GM18508 (cell line): ENCODE measurements at regions not wholly inside any gene's neighbourhood (a gene's known extent, or its start where the extent isn't known, plus 50 kb on each side); places are given as distances from the start of the nearest gene placed in this dataset.
A peak's percentile ranks its signal among the peaks of the same experiment; 100 is the strongest.

Source experiments
- ATAC-seq: cut with Tn5 transposase; IDR thresholded peaks from one replicate; pipeline ENCODE4 v1.9.1; 2021; ENCODE audit warnings: moderate number of reproducible peaks; ENCODE audit not compliant: insufficient read depth, unreplicated experiment

DNA sequence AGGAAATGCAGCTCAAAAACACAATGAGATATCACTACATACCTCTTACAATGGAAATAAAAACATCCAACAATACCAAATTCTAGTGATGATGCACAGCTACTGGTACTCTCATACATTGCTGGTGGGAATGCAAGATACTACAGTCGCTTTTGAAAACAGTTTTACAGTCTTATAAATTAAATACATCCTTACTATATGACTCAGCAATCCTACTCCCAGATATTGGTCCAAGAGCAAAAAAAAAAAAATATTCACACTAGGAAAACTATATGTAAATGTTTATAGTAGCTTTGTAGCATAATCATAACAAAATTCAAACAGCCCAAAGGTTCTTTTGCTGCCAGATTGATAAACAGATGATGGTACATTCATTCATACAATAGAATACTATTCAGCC lies 217.4 kb upstream of the FAM83B start:
- no peak for ATAC-seq

DNA sequence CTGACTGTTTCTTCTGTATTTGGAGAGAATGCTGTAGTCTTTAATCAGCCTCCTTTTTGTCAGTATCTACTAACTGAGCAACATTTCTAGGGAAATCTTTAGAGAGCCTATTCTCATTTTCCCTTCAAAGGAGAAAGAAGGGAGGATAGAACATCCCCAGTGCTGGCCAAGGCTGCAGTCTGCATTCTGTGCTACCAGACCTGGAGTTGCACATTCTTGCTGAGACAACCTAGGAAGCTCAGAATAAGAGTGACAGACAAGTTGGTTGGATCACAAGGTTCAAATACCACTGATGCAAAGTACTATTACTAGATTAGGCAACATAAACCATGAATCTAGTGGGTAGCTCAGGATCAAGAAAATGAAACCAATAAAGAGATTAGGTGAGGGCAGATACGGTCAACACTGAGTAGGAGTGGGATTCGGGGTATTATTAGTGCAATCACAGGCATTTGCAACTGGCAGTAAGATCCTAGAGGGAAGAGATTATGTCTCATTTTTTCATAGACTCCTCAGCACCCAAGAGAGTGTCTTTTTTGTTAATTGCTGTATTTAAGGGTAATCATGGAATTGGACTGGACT lies 213.5 kb upstream of the FAM83B start:
- no peak for ATAC-seq

DNA sequence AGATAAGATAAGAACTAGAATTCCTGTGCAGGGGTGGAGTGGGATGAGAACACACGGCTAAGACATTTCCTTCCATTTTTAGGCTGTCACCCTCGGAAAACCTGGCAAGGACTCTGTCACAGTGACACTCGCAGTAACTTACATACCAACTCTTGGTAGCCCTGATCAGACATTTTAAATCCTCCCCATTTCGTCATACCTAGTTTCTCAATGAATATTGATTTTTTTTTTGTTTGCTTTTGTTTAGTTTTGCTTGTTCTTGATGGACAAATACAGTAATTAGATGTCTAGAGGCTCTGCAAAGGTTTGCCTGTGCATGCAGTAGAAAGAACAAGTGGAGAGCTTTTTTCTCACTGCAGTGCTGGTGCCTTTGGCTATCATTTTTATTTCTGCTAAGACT lies 213.0 kb upstream of the FAM83B start:
- no peak for ATAC-seq

GRCh38 chr6:54640911-54641310 lies 205.7 kb upstream of the FAM83B start:
- ATAC-seq = no peak

- ATAC-seq = no peak
Observed at GRCh38 chr6:54646069-54646950, 200.3 kb upstream of the FAM83B start.

DNA sequence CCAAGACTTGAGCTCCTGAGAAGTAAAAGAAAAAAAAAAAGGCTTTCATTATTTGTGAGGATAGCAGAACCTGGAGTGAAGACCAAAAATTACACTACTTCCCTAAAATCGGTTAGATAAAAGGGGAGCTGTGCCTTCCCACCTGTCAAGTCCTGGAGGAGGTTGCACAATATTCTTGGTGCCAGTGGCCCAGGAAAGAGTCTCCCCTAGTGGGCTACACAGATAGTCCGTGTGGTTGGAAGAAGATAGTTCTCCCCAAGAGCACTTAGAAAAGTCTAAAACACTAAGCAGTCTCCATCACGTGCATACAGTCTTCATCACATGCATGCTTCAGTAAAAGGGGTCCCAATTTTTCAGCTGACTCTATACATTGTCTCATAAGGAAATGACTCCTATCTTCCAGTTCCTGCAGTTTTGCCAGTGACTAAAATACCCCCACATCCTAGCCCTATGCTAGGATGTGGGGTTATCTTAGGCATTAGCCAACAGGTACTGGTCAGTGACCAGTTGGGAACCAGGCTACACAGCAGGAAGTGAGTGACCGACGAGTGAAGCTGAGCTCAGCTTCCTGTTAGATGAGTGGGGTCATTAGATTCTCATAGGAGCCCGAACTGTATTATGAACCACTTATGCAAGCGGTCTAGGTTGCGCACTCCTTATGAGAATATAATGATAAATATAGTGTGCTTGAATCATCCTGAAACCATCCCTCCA lies 199.5 kb upstream of the FAM83B start:
- ATAC-seq = no peak

DNA sequence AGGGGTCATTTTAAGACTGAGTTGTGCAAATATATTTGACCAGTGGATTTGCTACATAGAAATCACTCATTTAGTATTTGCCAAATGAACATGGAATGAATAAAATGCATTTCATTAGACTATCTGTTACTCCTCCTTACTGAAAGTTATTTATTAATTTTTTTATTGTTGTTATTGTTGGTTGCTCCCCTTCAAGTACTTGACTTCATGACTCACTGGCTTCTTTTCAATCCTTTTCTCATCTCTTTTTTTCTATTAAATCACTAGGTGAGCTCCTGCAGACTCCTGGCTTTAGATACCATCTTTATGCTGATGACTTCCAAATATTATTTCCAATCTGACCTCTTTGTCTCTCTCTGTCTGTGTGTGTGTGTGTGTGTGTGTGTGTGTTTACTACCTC lies 192.2 kb upstream of the FAM83B start:
- ATAC-seq = no peak

DNA sequence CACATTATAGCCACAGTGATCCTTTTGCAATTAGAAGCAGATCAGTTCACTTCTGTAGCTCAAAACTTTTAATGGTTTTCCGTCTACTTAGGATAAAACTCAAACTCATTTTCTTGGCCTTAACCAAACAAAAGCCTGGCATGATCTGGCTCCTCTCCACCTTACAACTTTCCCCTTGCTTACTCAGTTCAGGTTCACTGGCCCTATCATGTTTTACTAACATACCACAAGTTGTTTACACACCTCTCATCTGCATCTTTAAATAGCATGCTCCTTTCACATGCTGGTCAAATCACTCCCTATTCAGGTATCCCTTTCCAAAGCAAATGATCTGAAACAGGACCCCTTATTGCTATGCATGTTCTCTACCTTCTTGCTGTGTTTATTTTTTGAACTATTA lies 191.4 kb upstream of the FAM83B start:
- no peak for ATAC-seq

GRCh38 chr6:54665278-54665677 lies 181.3 kb upstream of the FAM83B start:
- no peak for ATAC-seq

- no peak for ATAC-seq
Observed at GRCh38 chr6:54680531-54680930, 166.0 kb upstream of the FAM83B start.

- ATAC-seq = no peak
Observed at GRCh38 chr6:54681267-54681666, 165.3 kb upstream of the FAM83B start.

DNA sequence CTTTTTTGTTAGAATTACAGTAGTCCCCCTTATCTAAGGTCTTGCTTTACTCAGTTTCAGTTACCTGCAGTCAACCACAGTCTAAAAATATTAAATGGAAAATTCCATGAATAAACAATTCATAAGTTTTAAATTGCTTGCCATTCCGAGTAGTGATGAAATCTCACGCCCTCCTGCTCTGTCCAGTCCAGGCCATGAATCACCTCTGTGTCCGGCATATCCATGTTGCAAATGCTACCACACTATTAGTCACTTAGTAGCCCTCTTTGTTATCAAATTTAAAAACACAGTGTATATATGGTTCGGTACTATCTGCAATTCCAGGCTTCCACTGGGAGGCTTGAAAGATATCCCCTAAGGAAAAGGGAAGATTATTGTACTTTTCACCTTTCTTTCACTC lies 164.6 kb upstream of the FAM83B start:
- ATAC-seq = no peak

DNA sequence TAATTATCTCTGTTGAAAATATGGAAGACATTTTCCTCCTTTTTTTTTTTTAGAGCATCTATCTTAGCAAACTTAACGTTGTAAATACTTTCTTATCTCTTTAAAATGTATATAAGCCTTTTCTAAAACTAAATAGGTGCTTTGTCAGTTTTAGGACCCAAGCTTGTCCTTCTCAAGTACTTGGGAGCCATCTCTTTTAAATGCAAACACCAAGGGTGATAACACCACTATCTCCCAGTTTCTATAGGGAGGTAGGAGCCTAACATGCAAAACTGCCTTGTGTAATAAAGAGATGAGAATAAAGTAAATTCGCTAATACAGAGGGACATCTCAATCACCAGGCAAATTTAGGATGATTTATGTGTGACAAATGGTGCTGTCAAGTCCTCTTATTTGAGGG lies 157.0 kb upstream of the FAM83B start:
- ATAC-seq = no peak

GRCh38 chr6:54690596-54690995 lies 156.0 kb upstream of the FAM83B start:
- no peak for ATAC-seq

DNA sequence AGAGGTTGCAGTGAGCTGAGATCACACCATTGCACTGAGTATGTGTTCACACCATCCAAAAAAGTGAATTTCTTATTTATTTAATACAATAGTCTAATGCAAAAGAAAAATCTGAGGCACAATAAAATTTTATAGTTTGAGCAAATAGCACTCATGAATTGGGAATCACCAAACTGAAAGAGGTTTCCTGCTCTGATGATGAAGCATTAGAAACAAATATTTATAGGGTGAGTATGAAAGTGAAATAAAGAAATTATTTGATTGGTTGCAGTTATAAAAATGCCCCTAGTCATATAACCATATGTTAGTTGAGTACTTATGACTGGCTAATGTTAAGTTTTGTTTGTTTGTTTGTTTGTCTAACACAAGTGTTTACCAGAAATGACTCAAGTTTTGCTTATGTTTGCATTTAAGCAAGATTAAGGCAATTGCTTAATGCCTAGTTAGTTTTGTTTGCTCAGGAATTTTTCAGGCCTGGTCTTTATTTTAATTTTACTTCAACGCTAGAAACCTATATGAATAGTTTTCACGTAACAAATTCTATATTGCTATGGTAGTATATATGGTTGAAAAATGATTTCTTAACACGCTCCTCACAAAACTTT lies 151.5 kb upstream of the FAM83B start:
- ATAC-seq = no peak

DNA sequence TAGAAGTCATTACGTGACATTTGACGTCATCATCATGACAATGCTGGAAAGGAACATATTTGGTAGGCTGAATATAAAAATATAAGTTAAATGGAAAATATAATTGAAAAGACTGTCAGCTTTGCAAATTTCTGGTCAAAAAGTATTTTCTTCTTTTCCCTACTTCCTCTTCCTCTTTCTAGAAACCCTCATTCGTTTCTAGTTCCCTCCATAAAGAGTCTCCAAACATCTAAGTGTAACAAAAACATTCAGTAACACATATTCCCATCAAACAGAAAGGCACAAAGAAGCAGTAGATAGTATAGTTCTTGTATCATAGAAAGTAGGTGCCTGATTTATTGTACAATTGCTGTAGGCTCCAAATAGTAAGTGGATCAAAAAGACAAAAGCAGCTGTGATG lies 150.8 kb upstream of the FAM83B start:
- no peak for ATAC-seq

DNA sequence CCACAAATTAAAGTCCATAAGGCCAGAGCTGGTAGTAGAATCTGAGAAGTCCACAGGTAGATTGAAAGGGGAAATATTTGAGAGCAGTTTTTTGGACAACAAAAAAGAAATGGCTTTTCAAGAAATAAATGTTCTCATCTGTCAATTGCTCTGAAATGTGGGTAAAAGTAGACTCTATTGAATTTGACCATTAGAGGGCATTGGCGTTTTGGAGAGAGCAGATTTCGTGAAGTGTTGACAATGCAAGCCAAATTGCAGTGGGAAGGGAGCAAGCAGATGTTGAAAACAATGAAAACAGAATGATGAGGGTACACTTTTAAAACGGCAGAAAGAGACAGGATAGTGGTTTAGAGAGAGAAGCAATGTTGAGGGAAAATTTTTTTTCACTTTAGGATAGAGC lies 149.1 kb upstream of the FAM83B start:
- ATAC-seq = no peak

GRCh38 chr6:54698974-54699373 lies 147.6 kb upstream of the FAM83B start:
- ATAC-seq = peak; percentile 64

GRCh38 chr6:54700158-54700557 lies 146.4 kb upstream of the FAM83B start:
- ATAC-seq = peak; percentile 36

- no peak for ATAC-seq
Observed at GRCh38 chr6:54702772-54703171, 143.8 kb upstream of the FAM83B start.

- no peak for ATAC-seq
Observed at GRCh38 chr6:54706391-54706790, 140.2 kb upstream of the FAM83B start.
